ENCODE measurements at regions not wholly inside any gene's neighbourhood (a gene's known extent, or its start where the extent isn't known, plus 50 kb on each side); places are given as distances from the start of the nearest gene placed in this dataset.

- TF ChIP-seq CTCF (IDR thresholded peaks at IDR 0.05; ENCODE audit: extremely low read depth in 1 of 2, insufficient read depth in 1 of 2, low read depth in 1 of 2, low read length in 2 of 2) (no peak), EZH2 (IDR thresholded peaks at IDR 0.05; ENCODE audit: borderline replicate concordance, low read depth, low read length, severe bottlenecking) (no peak), JUN (IDR thresholded peaks at IDR 0.05; ENCODE audit: borderline replicate concordance, insufficient read depth, insufficient read length, low read depth) (no peak), MAX (IDR thresholded peaks at IDR 0.05; ENCODE audit: insufficient read depth, insufficient read length) (no peak)
Observed at GRCh38 chr6:134599079-134599478, 281.2 kb upstream of the SGK1 start.

Data from endothelial cell of umbilical vein (primary cell).